WTC11 (cell line): ENCODE measurements at regions not wholly inside any gene's neighbourhood (a gene's known extent, or its start where the extent isn't known, plus 50 kb on each side); places are given as distances from the start of the nearest gene placed in this dataset.

Experiments
- ELF4 ChIP-seq: sonication (generic); formaldehyde crosslinking; IDR thresholded peaks from 2 replicates; pipeline ENCODE4 v1.8.1; 2022; ENCODE audit warnings: low read depth, mild to moderate bottlenecking, moderate library complexity, missing genetic modification reagents
- ESRRA ChIP-seq: sonication (generic); formaldehyde crosslinking; IDR thresholded peaks from 2 replicates; pipeline ENCODE4 v1.8.1; 2022; ENCODE audit warnings: mild to moderate bottlenecking, missing genetic modification reagents, borderline replicate concordance
- GRHL2 ChIP-seq: fragments of 250-450 bp; sonication (Bioruptor Pico); IDR thresholded peaks from 2 replicates; pipeline ENCODE4 v1.8.0; 2022; ENCODE audit warnings: mild to moderate bottlenecking, moderate library complexity; ENCODE audit not compliant: insufficient replicate concordance, severe bottlenecking
- HMGA2 ChIP-seq: fragments of 250-450 bp; sonication (Bioruptor Pico); IDR thresholded peaks from 2 replicates; pipeline ENCODE4 v1.4.0; 2021; ENCODE audit warnings: mild to moderate bottlenecking, moderate library complexity
- JUN ChIP-seq: sonication (generic); formaldehyde crosslinking; IDR thresholded peaks from 2 replicates; pipeline ENCODE4 v1.8.0; 2023; ENCODE audit warnings: mild to moderate bottlenecking, missing genetic modification reagents
- NFE2L1 ChIP-seq: sonication (generic); formaldehyde crosslinking; IDR thresholded peaks from 2 replicates; pipeline ENCODE4 v1.8.1; 2023; ENCODE audit warnings: missing genetic modification reagents
- SP1 ChIP-seq: sonication (generic); formaldehyde crosslinking; conservative IDR thresholded peaks from 2 replicates; pipeline ENCODE4 v1.8.1; 2022; ENCODE audit warnings: missing genetic modification reagents
- ZNF423 ChIP-seq: fragments of 250-450 bp; sonication (Bioruptor Pico); IDR thresholded peaks from 2 replicates; pipeline ENCODE4 v2.1.2; 2022; ENCODE audit warnings: mild to moderate bottlenecking, moderate library complexity
- TF ChIP-seq, protein P1 (sequence below): fragments of 200-600 bp; IDR thresholded peaks from 2 replicates; pipeline ENCODE4 v1.8.0; 2022; ENCODE audit warnings: antibody characterized with exemption
- TF ChIP-seq, protein P2 (sequence below): sonication (generic); formaldehyde crosslinking; IDR thresholded peaks from 2 replicates; pipeline ENCODE4 v1.8.1; 2022; ENCODE audit warnings: low read depth, missing genetic modification reagents, borderline replicate concordance
- TF ChIP-seq, protein P3 (sequence below): sonication (generic); formaldehyde crosslinking; IDR thresholded peaks from 2 replicates; pipeline ENCODE4 v1.8.1; 2022; ENCODE audit warnings: low read depth, mild to moderate bottlenecking, moderate library complexity, missing genetic modification reagents, borderline replicate concordance
- TF ChIP-seq, protein P4 (sequence below): fragments of 250-450 bp; sonication (Bioruptor Pico); IDR thresholded peaks from 2 replicates; pipeline ENCODE4 v2.1.2; 2022; ENCODE audit warnings: mild to moderate bottlenecking, moderate library complexity

DNA sequence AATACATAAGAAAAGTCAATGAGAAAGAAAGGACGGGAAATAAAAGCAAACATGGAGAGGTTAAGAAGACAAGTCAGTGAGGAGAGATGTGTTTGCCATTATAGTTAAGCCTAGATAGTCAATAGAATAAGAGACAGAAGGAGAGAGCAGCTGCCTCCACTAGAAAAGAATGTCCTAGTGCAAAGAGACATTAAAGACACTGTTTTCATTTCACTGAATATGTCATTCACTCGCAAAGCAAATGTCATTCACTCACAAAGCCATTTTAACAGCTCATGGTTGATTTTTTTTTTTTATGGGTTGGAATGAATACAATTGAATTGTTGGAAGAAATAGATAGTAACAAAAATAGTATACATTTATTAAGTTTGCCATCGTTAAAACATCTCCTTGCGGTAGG, 1007.6 kb downstream of the DNAJB9 start:
- TF ChIP-seq SP1 (CRISPR knock-in tag), result no peak
- TF ChIP-seq, protein P1, sequence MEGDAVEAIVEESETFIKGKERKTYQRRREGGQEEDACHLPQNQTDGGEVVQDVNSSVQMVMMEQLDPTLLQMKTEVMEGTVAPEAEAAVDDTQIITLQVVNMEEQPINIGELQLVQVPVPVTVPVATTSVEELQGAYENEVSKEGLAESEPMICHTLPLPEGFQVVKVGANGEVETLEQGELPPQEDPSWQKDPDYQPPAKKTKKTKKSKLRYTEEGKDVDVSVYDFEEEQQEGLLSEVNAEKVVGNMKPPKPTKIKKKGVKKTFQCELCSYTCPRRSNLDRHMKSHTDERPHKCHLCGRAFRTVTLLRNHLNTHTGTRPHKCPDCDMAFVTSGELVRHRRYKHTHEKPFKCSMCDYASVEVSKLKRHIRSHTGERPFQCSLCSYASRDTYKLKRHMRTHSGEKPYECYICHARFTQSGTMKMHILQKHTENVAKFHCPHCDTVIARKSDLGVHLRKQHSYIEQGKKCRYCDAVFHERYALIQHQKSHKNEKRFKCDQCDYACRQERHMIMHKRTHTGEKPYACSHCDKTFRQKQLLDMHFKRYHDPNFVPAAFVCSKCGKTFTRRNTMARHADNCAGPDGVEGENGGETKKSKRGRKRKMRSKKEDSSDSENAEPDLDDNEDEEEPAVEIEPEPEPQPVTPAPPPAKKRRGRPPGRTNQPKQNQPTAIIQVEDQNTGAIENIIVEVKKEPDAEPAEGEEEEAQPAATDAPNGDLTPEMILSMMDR, result no peak
- TF ChIP-seq ESRRA, result no peak
- TF ChIP-seq ZNF423, result no peak
- TF ChIP-seq ELF4 (CRISPR knock-in tag), result no peak
- no peak for TF ChIP-seq GRHL2 (CRISPR knock-in tag)
- TF ChIP-seq, protein P2, sequence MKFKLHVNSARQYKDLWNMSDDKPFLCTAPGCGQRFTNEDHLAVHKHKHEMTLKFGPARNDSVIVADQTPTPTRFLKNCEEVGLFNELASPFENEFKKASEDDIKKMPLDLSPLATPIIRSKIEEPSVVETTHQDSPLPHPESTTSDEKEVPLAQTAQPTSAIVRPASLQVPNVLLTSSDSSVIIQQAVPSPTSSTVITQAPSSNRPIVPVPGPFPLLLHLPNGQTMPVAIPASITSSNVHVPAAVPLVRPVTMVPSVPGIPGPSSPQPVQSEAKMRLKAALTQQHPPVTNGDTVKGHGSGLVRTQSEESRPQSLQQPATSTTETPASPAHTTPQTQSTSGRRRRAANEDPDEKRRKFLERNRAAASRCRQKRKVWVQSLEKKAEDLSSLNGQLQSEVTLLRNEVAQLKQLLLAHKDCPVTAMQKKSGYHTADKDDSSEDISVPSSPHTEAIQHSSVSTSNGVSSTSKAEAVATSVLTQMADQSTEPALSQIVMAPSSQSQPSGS, result no peak
- TF ChIP-seq, protein P3, sequence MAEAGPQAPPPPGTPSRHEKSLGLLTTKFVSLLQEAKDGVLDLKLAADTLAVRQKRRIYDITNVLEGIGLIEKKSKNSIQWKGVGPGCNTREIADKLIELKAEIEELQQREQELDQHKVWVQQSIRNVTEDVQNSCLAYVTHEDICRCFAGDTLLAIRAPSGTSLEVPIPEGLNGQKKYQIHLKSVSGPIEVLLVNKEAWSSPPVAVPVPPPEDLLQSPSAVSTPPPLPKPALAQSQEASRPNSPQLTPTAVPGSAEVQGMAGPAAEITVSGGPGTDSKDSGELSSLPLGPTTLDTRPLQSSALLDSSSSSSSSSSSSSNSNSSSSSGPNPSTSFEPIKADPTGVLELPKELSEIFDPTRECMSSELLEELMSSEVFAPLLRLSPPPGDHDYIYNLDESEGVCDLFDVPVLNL, result no peak
- no peak for TF ChIP-seq HMGA2 (CRISPR knock-in tag)
- TF ChIP-seq, protein P4, sequence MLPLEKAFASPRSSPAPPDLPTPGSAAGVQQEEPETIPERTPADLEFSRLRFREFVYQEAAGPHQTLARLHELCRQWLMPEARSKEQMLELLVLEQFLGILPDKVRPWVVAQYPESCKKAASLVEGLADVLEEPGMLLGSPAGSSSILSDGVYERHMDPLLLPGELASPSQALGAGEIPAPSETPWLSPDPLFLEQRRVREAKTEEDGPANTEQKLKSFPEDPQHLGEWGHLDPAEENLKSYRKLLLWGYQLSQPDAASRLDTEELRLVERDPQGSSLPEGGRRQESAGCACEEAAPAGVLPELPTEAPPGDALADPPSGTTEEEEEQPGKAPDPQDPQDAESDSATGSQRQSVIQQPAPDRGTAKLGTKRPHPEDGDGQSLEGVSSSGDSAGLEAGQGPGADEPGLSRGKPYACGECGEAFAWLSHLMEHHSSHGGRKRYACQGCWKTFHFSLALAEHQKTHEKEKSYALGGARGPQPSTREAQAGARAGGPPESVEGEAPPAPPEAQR (CRISPR knock-in tag), result no peak
- TF ChIP-seq NFE2L1 (CRISPR knock-in tag), result no peak
- no peak for TF ChIP-seq JUN (CRISPR knock-in tag)
